PFSK-1 (cell line): ENCODE measurements at regions not wholly inside any gene's neighbourhood (a gene's known extent, or its start where the extent isn't known, plus 50 kb on each side); places are given as distances from the start of the nearest gene placed in this dataset.

Experiments used
- POLR2AphosphoS5 ChIP-seq: IDR thresholded peaks from 2 replicates; pipeline ENCODE4 v1.6.1; 2012; ENCODE audit warnings: low read depth, mild to moderate bottlenecking, control low read depth, low read length, moderate library complexity
- TAF1 ChIP-seq: IDR thresholded peaks from 2 replicates; pipeline ENCODE4 v1.6.1; 2012; ENCODE audit warnings: low read length, control low read depth, borderline replicate concordance; ENCODE audit not compliant: insufficient read depth
- TF ChIP-seq, protein P1 (sequence below), 2 experiments: IDR thresholded peaks; 2 replicates each; pipeline versions ENCODE4 v1.6.1 to v1.8.0; 2011 to 2012; ENCODE audit warnings: low read depth in 2 of 2, low read length in 2 of 2, control low read depth in 1 of 2, inconsistent platforms in 1 of 2, mild to moderate bottlenecking in 1 of 2, moderate library complexity in 1 of 2; ENCODE audit not compliant: insufficient read depth in 1 of 2

DNA sequence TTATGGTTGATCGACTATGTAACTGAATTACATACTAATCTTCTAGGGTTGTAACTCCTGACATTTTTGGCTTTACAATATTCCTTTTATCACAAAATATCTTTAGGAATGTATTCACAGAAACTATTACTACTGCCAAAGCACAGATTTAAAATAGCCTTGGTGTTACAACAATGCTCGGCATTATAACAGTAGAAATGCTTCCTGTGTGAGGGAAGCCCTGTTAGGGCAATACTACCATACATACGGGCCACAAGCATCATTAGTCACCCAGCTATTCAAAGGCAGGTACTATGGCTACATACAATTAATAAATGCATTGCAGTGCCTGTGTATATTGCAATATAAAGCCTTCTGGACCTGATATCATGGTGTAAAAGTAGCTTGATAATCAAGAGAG is 517.8 kb downstream of the C12orf50 start:
- TF ChIP-seq POLR2AphosphoS5 (no peak), TAF1 (no peak)
- TF ChIP-seq, protein P1, sequence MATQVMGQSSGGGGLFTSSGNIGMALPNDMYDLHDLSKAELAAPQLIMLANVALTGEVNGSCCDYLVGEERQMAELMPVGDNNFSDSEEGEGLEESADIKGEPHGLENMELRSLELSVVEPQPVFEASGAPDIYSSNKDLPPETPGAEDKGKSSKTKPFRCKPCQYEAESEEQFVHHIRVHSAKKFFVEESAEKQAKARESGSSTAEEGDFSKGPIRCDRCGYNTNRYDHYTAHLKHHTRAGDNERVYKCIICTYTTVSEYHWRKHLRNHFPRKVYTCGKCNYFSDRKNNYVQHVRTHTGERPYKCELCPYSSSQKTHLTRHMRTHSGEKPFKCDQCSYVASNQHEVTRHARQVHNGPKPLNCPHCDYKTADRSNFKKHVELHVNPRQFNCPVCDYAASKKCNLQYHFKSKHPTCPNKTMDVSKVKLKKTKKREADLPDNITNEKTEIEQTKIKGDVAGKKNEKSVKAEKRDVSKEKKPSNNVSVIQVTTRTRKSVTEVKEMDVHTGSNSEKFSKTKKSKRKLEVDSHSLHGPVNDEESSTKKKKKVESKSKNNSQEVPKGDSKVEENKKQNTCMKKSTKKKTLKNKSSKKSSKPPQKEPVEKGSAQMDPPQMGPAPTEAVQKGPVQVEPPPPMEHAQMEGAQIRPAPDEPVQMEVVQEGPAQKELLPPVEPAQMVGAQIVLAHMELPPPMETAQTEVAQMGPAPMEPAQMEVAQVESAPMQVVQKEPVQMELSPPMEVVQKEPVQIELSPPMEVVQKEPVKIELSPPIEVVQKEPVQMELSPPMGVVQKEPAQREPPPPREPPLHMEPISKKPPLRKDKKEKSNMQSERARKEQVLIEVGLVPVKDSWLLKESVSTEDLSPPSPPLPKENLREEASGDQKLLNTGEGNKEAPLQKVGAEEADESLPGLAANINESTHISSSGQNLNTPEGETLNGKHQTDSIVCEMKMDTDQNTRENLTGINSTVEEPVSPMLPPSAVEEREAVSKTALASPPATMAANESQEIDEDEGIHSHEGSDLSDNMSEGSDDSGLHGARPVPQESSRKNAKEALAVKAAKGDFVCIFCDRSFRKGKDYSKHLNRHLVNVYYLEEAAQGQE (IDR thresholded peaks at IDR 0.05; ENCODE audit: insufficient read depth in 1 of 2, low read depth in 2 of 2, low read length in 2 of 2), result no peak
